ENCODE measurements at regions not wholly inside any gene's neighbourhood (a gene's known extent, or its start where the extent isn't known, plus 50 kb on each side); places are given as distances from the start of the nearest gene placed in this dataset.

DNA sequence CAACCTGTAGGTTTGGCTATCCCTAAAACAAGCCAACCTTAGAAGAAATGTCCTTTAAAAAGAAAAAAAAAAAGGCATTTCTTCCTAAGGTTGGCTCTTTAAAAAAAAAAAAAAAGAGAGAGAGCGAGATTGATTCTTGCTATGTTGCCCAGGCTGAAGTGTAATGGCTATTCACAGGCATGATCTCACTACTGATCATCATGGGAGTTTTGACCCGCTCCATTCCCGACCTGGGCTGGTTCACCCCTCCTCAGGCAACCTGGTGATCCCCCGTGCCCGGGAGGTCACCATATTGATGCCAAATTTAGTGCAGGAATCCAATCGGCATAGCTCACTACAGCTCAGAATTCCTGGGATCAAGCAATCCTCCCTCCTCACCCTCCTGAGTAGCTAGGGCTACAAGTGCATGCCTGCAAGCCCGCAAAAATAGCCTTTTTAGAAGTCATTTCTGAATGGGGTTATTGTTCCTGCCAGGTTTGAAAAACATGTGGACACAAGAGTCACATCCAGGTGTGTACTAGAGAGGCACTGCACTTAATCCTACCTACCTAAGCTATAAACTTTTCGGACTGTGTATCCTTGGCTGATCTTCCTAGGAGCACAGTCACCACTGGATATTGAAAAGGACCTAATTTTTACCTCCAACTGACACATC lies 61.4 kb upstream of the ZCCHC13 start:
- Histone ChIP-seq H3K23ac (ENCODE audit: low read length) (no peak overlapping the region), H3K56ac (ENCODE audit: low read length) (no peak overlapping the region), H4K8ac (ENCODE audit: low read depth, low read length) (no peak overlapping the region), H2AK5ac (ENCODE audit: low read length) (no peak overlapping the region), H2BK120ac (ENCODE audit: low read depth, low read length) (no peak overlapping the region), H3K18ac (ENCODE audit: low read length) (no peak overlapping the region), H3K9ac (ENCODE audit: low read length) (no peak overlapping the region), H3K79me1 (ENCODE audit: low read length) (no peaks in the 10 kb centered on the region), H3K4ac (ENCODE audit: low read depth, low read length) (no peak overlapping the region), H2BK5ac (ENCODE audit: low read length) (no peak overlapping the region), H3K4me3 (ENCODE audit: low read length) (no peak overlapping the region), H4K5ac (ENCODE audit: low read length) (no peak overlapping the region), H3K4me2 (ENCODE audit: low read length) (no peak overlapping the region), H3K79me2 (ENCODE audit: control insufficient read depth, insufficient read depth, low read length) (no peaks in the 10 kb centered on the region), H3K27me3 (ENCODE audit: insufficient read depth, low read length, poor library complexity) (no peaks in the 10 kb centered on the region), H3K36me3 (ENCODE audit: control insufficient read depth, insufficient read depth, low read length) (peaks cover 1% of the 10 kb centered on the region), H3K4me1 (ENCODE audit: control insufficient read depth, low read depth, low read length) (no peaks in the 10 kb centered on the region), H2BK15ac (replicated peaks; ENCODE audit: low read depth) (no peak overlapping the region), H3K27ac (ENCODE audit: low read depth, low read length) (no peak overlapping the region)
- no peak for DNase-seq
- no CpG with 5 or more reads among the region's 8 CpGs for WGBS (ENCODE audit: extremely low coverage, insufficient coverage, low lambda C conversion rate)

DNA sequence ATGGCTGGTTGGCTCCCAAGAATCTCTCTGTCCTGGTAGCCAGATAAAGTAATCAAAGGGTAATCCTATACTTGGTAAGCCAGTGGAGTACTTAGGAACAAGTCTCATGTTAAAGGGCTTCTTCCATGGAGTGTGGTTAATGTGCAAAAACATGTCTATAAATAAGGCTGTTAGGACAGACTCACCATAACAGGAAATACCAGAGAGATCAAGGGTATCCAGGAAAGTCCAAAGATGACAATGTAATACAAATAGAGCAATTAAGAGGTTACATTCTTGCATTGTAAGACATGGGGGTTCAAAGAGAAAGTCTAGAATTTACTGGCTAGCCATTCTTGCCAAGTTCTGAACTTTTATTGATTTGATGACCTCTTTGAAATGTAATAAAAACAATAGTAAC lies 61.9 kb upstream of the ZCCHC13 start:
- H3K9ac ChIP-seq (ENCODE audit: low read length) = no peak overlapping the region

DNA sequence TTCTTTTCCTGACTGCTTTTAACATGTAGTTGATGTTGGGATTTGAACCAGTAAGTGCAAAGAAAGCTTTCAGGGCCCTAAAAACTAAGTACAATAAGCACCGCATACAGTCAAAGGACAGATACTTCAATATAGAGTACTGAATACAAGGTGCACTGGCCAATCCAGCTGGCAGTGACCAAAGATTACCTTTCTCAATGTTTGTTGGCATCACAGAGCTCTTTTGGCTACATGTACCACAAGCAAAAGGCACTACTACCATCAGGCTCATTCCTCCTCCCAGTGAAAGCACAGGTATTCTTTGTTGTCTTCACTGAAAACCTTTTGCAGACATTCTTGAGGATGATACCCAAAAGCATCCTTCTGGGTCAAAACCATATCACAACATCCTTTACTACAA lies 65.2 kb upstream of the ZCCHC13 start:
- no peak for DNase-seq
- no CpG with 5 or more reads among the region's 1 CpG for WGBS (ENCODE audit: extremely low coverage, insufficient coverage, low lambda C conversion rate)
- no peak overlapping the region for H4K5ac ChIP-seq (ENCODE audit: low read length)
- H3K79me1 ChIP-seq (ENCODE audit: low read length) = no peaks in the 10 kb centered on the region
- H3K4me3 ChIP-seq (ENCODE audit: low read length) = no peak overlapping the region
- no peak overlapping the region for H3K23ac ChIP-seq (ENCODE audit: low read length)
- no peaks in the 10 kb centered on the region for H3K4me1 ChIP-seq (ENCODE audit: control insufficient read depth, low read depth, low read length)
- no peak overlapping the region for H3K27ac ChIP-seq (ENCODE audit: low read depth, low read length)
- H4K8ac ChIP-seq (ENCODE audit: low read depth, low read length) = no peak overlapping the region
- H2BK15ac ChIP-seq (replicated peaks; ENCODE audit: low read depth) = no peak overlapping the region
- no peaks in the 10 kb centered on the region for H3K79me2 ChIP-seq (ENCODE audit: control insufficient read depth, insufficient read depth, low read length)
- H3K56ac ChIP-seq (ENCODE audit: low read length) = no peak overlapping the region
- H3K36me3 ChIP-seq (ENCODE audit: control insufficient read depth, insufficient read depth, low read length) = peaks cover 1% of the 10 kb centered on the region
- H3K4ac ChIP-seq (ENCODE audit: low read depth, low read length) = no peak overlapping the region
- no peak overlapping the region for H2AK5ac ChIP-seq (ENCODE audit: low read length)
- no peak overlapping the region for H2BK5ac ChIP-seq (ENCODE audit: low read length)
- no peak overlapping the region for H3K4me2 ChIP-seq (ENCODE audit: low read length)
- H3K9ac ChIP-seq (ENCODE audit: low read length) = no peak overlapping the region
- no peaks in the 10 kb centered on the region for H3K27me3 ChIP-seq (ENCODE audit: insufficient read depth, low read length, poor library complexity)
- H3K18ac ChIP-seq (ENCODE audit: low read length) = no peak overlapping the region
- no peak overlapping the region for H2BK120ac ChIP-seq (ENCODE audit: low read depth, low read length)

More for the DNA sequence above, 61.9 kb upstream of the ZCCHC13 start:
- DNase-seq = no peak
- Histone ChIP-seq H3K79me2 (ENCODE audit: control insufficient read depth, insufficient read depth, low read length) (no peaks in the 10 kb centered on the region), H3K18ac (ENCODE audit: low read length) (no peak overlapping the region), H3K23ac (ENCODE audit: low read length) (no peak overlapping the region), H3K4me1 (ENCODE audit: control insufficient read depth, low read depth, low read length) (no peaks in the 10 kb centered on the region), H2BK120ac (ENCODE audit: low read depth, low read length) (no peak overlapping the region), H3K4me3 (ENCODE audit: low read length) (no peak overlapping the region), H3K56ac (ENCODE audit: low read length) (no peak overlapping the region), H4K5ac (ENCODE audit: low read length) (no peak overlapping the region), H3K27ac (ENCODE audit: low read depth, low read length) (no peak overlapping the region), H3K4me2 (ENCODE audit: low read length) (no peak overlapping the region), H3K36me3 (ENCODE audit: control insufficient read depth, insufficient read depth, low read length) (peaks cover 1% of the 10 kb centered on the region), H3K27me3 (ENCODE audit: insufficient read depth, low read length, poor library complexity) (no peaks in the 10 kb centered on the region), H3K4ac (ENCODE audit: low read depth, low read length) (no peak overlapping the region), H2BK5ac (ENCODE audit: low read length) (no peak overlapping the region), H3K79me1 (ENCODE audit: low read length) (no peaks in the 10 kb centered on the region), H2AK5ac (ENCODE audit: low read length) (no peak overlapping the region), H2BK15ac (replicated peaks; ENCODE audit: low read depth) (no peak overlapping the region), H4K8ac (ENCODE audit: low read depth, low read length) (no peak overlapping the region)

DNA sequence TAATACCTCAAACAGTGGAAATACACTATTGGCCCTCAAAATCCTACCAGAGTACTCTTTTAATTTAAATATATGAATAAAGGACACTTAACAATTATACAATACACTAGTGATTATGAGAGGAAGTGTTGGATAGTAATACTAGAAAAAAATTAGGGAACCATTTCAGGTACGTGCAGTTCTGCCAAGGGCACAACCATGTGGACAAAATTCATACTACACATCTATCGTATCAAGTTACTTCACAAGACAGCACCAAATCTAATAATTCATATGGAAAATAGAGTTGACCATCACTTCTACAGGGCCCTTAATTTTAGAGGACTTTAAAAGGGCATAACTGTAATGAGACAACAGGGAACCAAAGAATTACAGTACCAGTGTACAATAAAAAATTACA lies 69.2 kb upstream of the ZCCHC13 start:
- no peak for DNase-seq
- Histone ChIP-seq H3K4me3 (ENCODE audit: low read length) (no peak overlapping the region), H3K4me2 (ENCODE audit: low read length) (no peak overlapping the region), H3K18ac (ENCODE audit: low read length) (no peak overlapping the region), H3K79me2 (ENCODE audit: control insufficient read depth, insufficient read depth, low read length) (no peaks in the 10 kb centered on the region), H2BK15ac (replicated peaks; ENCODE audit: low read depth) (no peak overlapping the region), H2BK120ac (ENCODE audit: low read depth, low read length) (no peak overlapping the region), H2BK5ac (ENCODE audit: low read length) (no peak overlapping the region), H4K5ac (ENCODE audit: low read length) (no peak overlapping the region), H3K79me1 (ENCODE audit: low read length) (no peaks in the 10 kb centered on the region), H3K36me3 (ENCODE audit: control insufficient read depth, insufficient read depth, low read length) (peaks cover 1% of the 10 kb centered on the region), H3K9ac (ENCODE audit: low read length) (no peak overlapping the region), H3K56ac (ENCODE audit: low read length) (no peak overlapping the region), H3K4ac (ENCODE audit: low read depth, low read length) (no peak overlapping the region), H2AK5ac (ENCODE audit: low read length) (no peak overlapping the region), H3K4me1 (ENCODE audit: control insufficient read depth, low read depth, low read length) (no peaks in the 10 kb centered on the region), H3K27me3 (ENCODE audit: insufficient read depth, low read length, poor library complexity) (no peaks in the 10 kb centered on the region), H3K27ac (ENCODE audit: low read depth, low read length) (no peak overlapping the region), H3K23ac (ENCODE audit: low read length) (no peak overlapping the region), H4K8ac (ENCODE audit: low read depth, low read length) (no peak overlapping the region)
- no CpG with 5 or more reads among the region's 2 CpGs for WGBS (ENCODE audit: extremely low coverage, insufficient coverage, low lambda C conversion rate)

DNA sequence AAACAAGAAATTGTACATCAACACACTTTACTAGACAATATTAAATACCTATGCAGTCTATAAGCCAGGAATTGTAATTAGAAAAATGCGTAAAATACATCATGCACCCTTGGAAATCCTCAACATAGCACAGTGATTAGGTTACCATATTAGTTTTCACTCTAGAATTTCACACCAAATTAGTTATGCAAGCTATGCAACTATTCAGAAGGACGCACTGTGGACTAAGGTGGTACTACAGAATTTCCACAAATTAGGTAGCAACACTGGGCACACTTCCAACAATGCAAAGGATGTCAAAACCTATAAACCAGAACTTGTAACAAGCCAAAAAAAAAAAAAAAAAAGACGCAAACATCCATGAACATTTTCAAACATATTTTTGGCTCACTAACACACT lies 71.1 kb upstream of the ZCCHC13 start:
- H3K79me1 ChIP-seq (ENCODE audit: low read length) = no peaks in the 10 kb centered on the region
- H3K4me1 ChIP-seq (ENCODE audit: control insufficient read depth, low read depth, low read length) = no peaks in the 10 kb centered on the region
- H2BK120ac ChIP-seq (ENCODE audit: low read depth, low read length) = no peak overlapping the region
- H3K4me2 ChIP-seq (ENCODE audit: low read length) = no peak overlapping the region
- no peak overlapping the region for H3K27ac ChIP-seq (ENCODE audit: low read depth, low read length)
- H3K23ac ChIP-seq (ENCODE audit: low read length) = no peak overlapping the region
- no peak overlapping the region for H2BK5ac ChIP-seq (ENCODE audit: low read length)
- no CpG with 5 or more reads among the region's 3 CpGs for WGBS (ENCODE audit: extremely low coverage, insufficient coverage, low lambda C conversion rate)
- H2BK15ac ChIP-seq (replicated peaks; ENCODE audit: low read depth) = no peak overlapping the region
- H3K9ac ChIP-seq (ENCODE audit: low read length) = no peak overlapping the region
- no peaks in the 10 kb centered on the region for H3K36me3 ChIP-seq (ENCODE audit: control insufficient read depth, insufficient read depth, low read length)
- H4K5ac ChIP-seq (ENCODE audit: low read length) = no peak overlapping the region
- no peaks in the 10 kb centered on the region for H3K27me3 ChIP-seq (ENCODE audit: insufficient read depth, low read length, poor library complexity)
- no peak overlapping the region for H2AK5ac ChIP-seq (ENCODE audit: low read length)
- no peak overlapping the region for H3K4ac ChIP-seq (ENCODE audit: low read depth, low read length)
- H4K8ac ChIP-seq (ENCODE audit: low read depth, low read length) = no peak overlapping the region
- H3K56ac ChIP-seq (ENCODE audit: low read length) = no peak overlapping the region
- H3K4me3 ChIP-seq (ENCODE audit: low read length) = no peak overlapping the region
- no peaks in the 10 kb centered on the region for H3K79me2 ChIP-seq (ENCODE audit: control insufficient read depth, insufficient read depth, low read length)
- DNase-seq = peak; percentile 47
- no peak overlapping the region for H3K18ac ChIP-seq (ENCODE audit: low read length)

DNA sequence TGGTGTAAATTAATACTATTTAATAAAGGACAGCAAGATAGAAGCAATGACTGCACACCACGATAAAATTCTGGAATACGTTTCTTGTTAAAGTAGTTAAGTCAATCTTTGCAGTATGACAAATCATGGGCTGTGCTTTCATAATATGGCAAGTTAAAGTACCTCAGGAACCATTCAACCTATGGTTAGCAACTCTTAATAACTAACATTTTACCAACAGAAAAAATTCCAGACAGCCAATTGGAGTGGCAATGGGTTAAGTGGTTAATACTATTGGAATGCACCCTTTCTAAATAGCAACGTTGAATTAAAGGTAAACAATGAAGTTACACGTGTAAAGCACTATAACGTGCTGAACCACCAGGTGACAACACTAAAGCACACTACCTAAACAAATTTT lies 72.4 kb upstream of the ZCCHC13 start:
- Histone ChIP-seq H3K36me3 (ENCODE audit: control insufficient read depth, insufficient read depth, low read length) (no peaks in the 10 kb centered on the region), H2BK15ac (replicated peaks; ENCODE audit: low read depth) (no peak overlapping the region)

More for the DNA sequence above, 72.4 kb upstream of the ZCCHC13 start:
- no peaks in the 10 kb centered on the region for H3K79me1 ChIP-seq (ENCODE audit: low read length)
- H2BK5ac ChIP-seq (ENCODE audit: low read length) = no peak overlapping the region
- no peak overlapping the region for H3K18ac ChIP-seq (ENCODE audit: low read length)
- H3K4me2 ChIP-seq (ENCODE audit: low read length) = no peak overlapping the region
- no peak overlapping the region for H3K27ac ChIP-seq (ENCODE audit: low read depth, low read length)
- no peak overlapping the region for H3K9ac ChIP-seq (ENCODE audit: low read length)
- H3K23ac ChIP-seq (ENCODE audit: low read length) = no peak overlapping the region
- WGBS (ENCODE audit: extremely low coverage, insufficient coverage, low lambda C conversion rate) = no CpG with 5 or more reads among the region's 5 CpGs
- H3K27me3 ChIP-seq (ENCODE audit: insufficient read depth, low read length, poor library complexity) = no peaks in the 10 kb centered on the region
- no peaks in the 10 kb centered on the region for H3K79me2 ChIP-seq (ENCODE audit: control insufficient read depth, insufficient read depth, low read length)
- no peak overlapping the region for H2BK120ac ChIP-seq (ENCODE audit: low read depth, low read length)
- H3K4ac ChIP-seq (ENCODE audit: low read depth, low read length) = no peak overlapping the region
- H2AK5ac ChIP-seq (ENCODE audit: low read length) = no peak overlapping the region
- H3K56ac ChIP-seq (ENCODE audit: low read length) = no peak overlapping the region
- H3K4me3 ChIP-seq (ENCODE audit: low read length) = no peak overlapping the region
- no peak overlapping the region for H4K8ac ChIP-seq (ENCODE audit: low read depth, low read length)
- no peaks in the 10 kb centered on the region for H3K4me1 ChIP-seq (ENCODE audit: control insufficient read depth, low read depth, low read length)
- DNase-seq = no peak
- H4K5ac ChIP-seq (ENCODE audit: low read length) = no peak overlapping the region

Measured in mesendoderm (in vitro differentiated cells).